ENCODE measurements at regions not wholly inside any gene's neighbourhood (a gene's known extent, or its start where the extent isn't known, plus 50 kb on each side); places are given as distances from the start of the nearest gene placed in this dataset.

GRCh38 chr9:93731963-93732362 lies 155.6 kb downstream of the PHF2 start:
- H3K4me1 ChIP-seq: no peaks in the 10 kb centered on the region
- no peak for TF ChIP-seq POLR2A (IDR thresholded peaks at IDR 0.05)
- TF ChIP-seq EP300 (IDR thresholded peaks at IDR 0.05): no peak
- TF ChIP-seq CTCF (IDR thresholded peaks at IDR 0.05): no peak
- H3K36me3 ChIP-seq: no peaks in the 10 kb centered on the region
- peaks cover 0 to 44% (median 0%) of the 10 kb centered on the region in 3 donors for H3K9me3 ChIP-seq
- peaks cover 13% of the 10 kb centered on the region for H3K27me3 ChIP-seq
- no peak overlapping the region for H3K4me3 ChIP-seq
- 50 to 83% methylated on average over 1 of the region's 1 CpG for WGBS, 2 donors (ENCODE audit: low coverage in 1 of 2)
- H3K27ac ChIP-seq: no peak overlapping the region
- ATAC-seq: no peak

- H3K27ac ChIP-seq: no peak overlapping the region
- peaks cover 0 to 44% (median 0%) of the 10 kb centered on the region in 3 donors for H3K9me3 ChIP-seq
These were observed 154.3 kb downstream of the PHF2 start for GRCh38 chr9:93730648-93731047.

GRCh38 chr9:93730217-93730616 lies 153.8 kb downstream of the PHF2 start:
- 32 to 46% methylated on average over 11 of the region's 11 CpGs for WGBS, 2 donors (ENCODE audit: low coverage in 1 of 2)
- TF ChIP-seq CTCF (IDR thresholded peaks at IDR 0.05) (no peak), POLR2AphosphoS5 (IDR thresholded peaks at IDR 0.05) (no peak), POLR2A (IDR thresholded peaks at IDR 0.05) (no peak), EP300 (IDR thresholded peaks at IDR 0.05) (no peak)
- no peak for ATAC-seq
- Histone ChIP-seq H3K9me3 (peaks cover 0 to 41% (median 0%) of the 10 kb centered on the region in 3 donors), H3K27me3 (peaks cover 15% of the 10 kb centered on the region), H3K27ac (no peak overlapping the region), H3K36me3 (no peaks in the 10 kb centered on the region), H3K4me3 (no peak overlapping the region), H3K4me1 (peaks cover 0 to 7% (median 0%) of the 10 kb centered on the region in 3 donors)

More at GRCh38 chr9:93730648-93731047, 154.3 kb downstream of the PHF2 start:
- H3K4me1 ChIP-seq: peaks cover 0 to 3% (median 0%) of the 10 kb centered on the region in 3 donors
- H3K27me3 ChIP-seq: peaks cover 15% of the 10 kb centered on the region
- no peak overlapping the region for H3K4me3 ChIP-seq
- no peak for ATAC-seq
- no peaks in the 10 kb centered on the region for H3K36me3 ChIP-seq
- WGBS, 2 donors (ENCODE audit: low coverage in 1 of 2): 16 to 33% methylated on average over 7 to 8 of the region's 8 CpGs
- TF ChIP-seq POLR2AphosphoS5 (IDR thresholded peaks at IDR 0.05) (peak; percentile 60), POLR2A (IDR thresholded peaks at IDR 0.05) (no peak)

Small RNAs in the stretch of these regions (small RNA-seq; reads per million reads assigned to genes)
- 0 reads per million in 4 donors for gene MIR4291

Measured in gastroesophageal sphincter (tissue), 4 donors.